ENCODE measurements at regions not wholly inside any gene's neighbourhood (a gene's known extent, or its start where the extent isn't known, plus 50 kb on each side); places are given as distances from the start of the nearest gene placed in this dataset.

DNA sequence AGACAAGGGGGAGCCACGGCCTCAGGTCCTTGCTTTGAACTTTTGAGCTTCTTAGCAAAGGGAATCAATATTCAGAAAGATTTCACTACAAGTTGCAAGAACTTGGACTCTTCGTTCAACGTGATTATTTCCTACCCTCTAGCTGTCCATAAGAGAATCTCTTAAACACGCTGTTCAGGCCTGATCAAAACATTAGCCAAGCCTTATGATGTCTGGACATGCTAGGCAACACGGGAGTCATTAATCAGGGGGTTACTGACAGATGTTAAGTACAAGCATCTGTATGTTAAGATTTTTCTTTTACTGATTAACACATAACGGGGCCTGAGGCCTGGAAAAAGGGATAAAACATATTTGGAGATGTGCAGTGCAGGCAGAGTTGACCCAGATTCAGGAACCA, 138.9 kb upstream of the IL1RAPL2 start:
- Histone ChIP-seq H2AFZ (replicated peaks; ENCODE audit: low read length, poor library complexity) (no peak overlapping the region), H3K56ac (ENCODE audit: extremely low read depth, insufficient read depth, low read length) (no peak overlapping the region), H3K4me2 (ENCODE audit: low read depth, low read length) (no peak overlapping the region), H2AK9ac (replicated peaks; ENCODE audit: low read depth, low read length, poor library complexity) (no peak overlapping the region), H3K9me1 (ENCODE audit: insufficient read depth, low read length) (no peaks in the 10 kb centered on the region), H4K20me1 (ENCODE audit: insufficient read depth, low read length) (no peaks in the 10 kb centered on the region), H2BK5ac (ENCODE audit: low read depth, low read length, poor library complexity, severe bottlenecking) (no peak overlapping the region), H3K4me3 (ENCODE audit: insufficient read depth, low read depth, low read length) (no peak overlapping the region), H3K14ac (replicated peaks; ENCODE audit: low read depth, low read length) (no peak overlapping the region), H3K9me3 (ENCODE audit: control insufficient read depth, insufficient read depth, low read length) (no peaks in the 10 kb centered on the region), H2BK120ac (ENCODE audit: low read depth, low read length) (no peak overlapping the region), H4K8ac (ENCODE audit: low read depth in 2 of 2, low read length in 2 of 2) (no peak overlapping the region), H3K4me1 (ENCODE audit: control insufficient read depth, insufficient read depth, low read length) (no peaks in the 10 kb centered on the region), H3K23ac (ENCODE audit: low read depth, low read length) (no peak overlapping the region), H2BK20ac (ENCODE audit: low read depth, low read length) (no peak overlapping the region), H4K91ac (ENCODE audit: insufficient read depth, low read depth, low read length) (no peak overlapping the region), H3K4ac (ENCODE audit: low read depth, low read length) (no peak overlapping the region), H3K36me3 (ENCODE audit: control insufficient read depth, insufficient read depth, low read length) (no peaks in the 10 kb centered on the region), H4K5ac (ENCODE audit: low read depth, low read length) (no peak overlapping the region), H3K9ac (ENCODE audit: low read depth, low read length) (no peak overlapping the region), H3K27ac (ENCODE audit: insufficient read depth, low read length) (no peak overlapping the region), H3K18ac (ENCODE audit: low read depth, low read length) (no peak overlapping the region), H3K79me1 (ENCODE audit: low read depth in 1 of 2, low read length in 2 of 2) (no peaks in the 10 kb centered on the region), H2AK5ac (ENCODE audit: low read depth, low read length) (no peak overlapping the region), H3K27me3 (ENCODE audit: control insufficient read depth, insufficient read depth, low read length) (peaks cover 3% of the 10 kb centered on the region; the same call in 1 of the 2 replicates), H2BK15ac (ENCODE audit: low read depth, low read length) (no peak overlapping the region)
- intact Hi-C loops (cut with micrococcal nuclease) (no loop called here), in situ Hi-C loops (cut with MboI; ENCODE audit: low sequenced_read_pairs) (no loop called here), dilution Hi-C loops (cut with HindIII; ENCODE audit: low sequenced_read_pairs, unreplicated experiment) (no loop called here)
- WGBS, 2 experiments (ENCODE audit: extremely low coverage in 2 of 2, insufficient read length in 1 of 2), result no CpG with 5 or more reads among the region's 6 CpGs
- TF ChIP-seq RFX5 (IDR thresholded peaks at IDR 0.05; ENCODE audit: low read depth, low read length) (no peak), CHD1 (IDR thresholded peaks at IDR 0.05; ENCODE audit: low read depth, low read length) (no peak), MAZ (IDR thresholded peaks at IDR 0.05; ENCODE audit: borderline replicate concordance, low read depth, low read length) (no peak), RAD21 (IDR thresholded peaks at IDR 0.05; ENCODE audit: low read length) (no peak), CEBPB (IDR thresholded peaks at IDR 0.05; ENCODE audit: low read depth, low read length) (no peak)
- POLR2A ChIA-PET (ENCODE audit: unreplicated experiment), result interaction anchor here (0.6 kb wide), 1 partner anchor 40 kb away, joined by 3 read pairs; no protein-coding TSS in a partner anchor
- BruUV-seq (replicated peaks), result no TSS peak
- DNase-seq (no peak), ATAC-seq (ENCODE audit: low read depth) (no peak)
- CTCF ChIA-PET, result no interaction called here

Measured in IMR-90 (cell line).